ENCODE measurements at regions not wholly inside any gene's neighbourhood (a gene's known extent, or its start where the extent isn't known, plus 50 kb on each side); places are given as distances from the start of the nearest gene placed in this dataset.

GRCh38 chr14:85252011-85252410 lies 277.9 kb upstream of the FLRT2 start (continued):
- TF ChIP-seq PREB (CRISPR knock-in tag; IDR thresholded peaks at IDR 0.05; ENCODE audit: borderline replicate concordance) (no peak), NR1H2 (CRISPR knock-in tag; IDR thresholded peaks at IDR 0.05) (no peak), ZNF425 (CRISPR knock-in tag; conservative IDR thresholded peaks at IDR 0.05) (no peak), JAZF1 (CRISPR knock-in tag; IDR thresholded peaks at IDR 0.05) (no peak)

- Mint-ChIP-seq H3K4me1 (peaks cover 15% of the 10 kb centered on the region), H3K36me3 (no peaks in the 10 kb centered on the region), H3K27ac (no peak overlapping the region), H3K4me3 (no peak overlapping the region), H3K9me3 (no peaks in the 10 kb centered on the region), H3K27me3 (ENCODE audit: low read depth) (no peaks in the 10 kb centered on the region)
- DNase-seq (ENCODE audit: low spot score) (no peak), ATAC-seq (no peak)
- ChIA-PET CTCF (no interaction called here), POLR2A (no interaction called here)
- no peak for TF ChIP-seq RORB (CRISPR knock-in tag; IDR thresholded peaks at IDR 0.05)
- TF ChIP-seq FOXK1 (CRISPR knock-in tag; IDR thresholded peaks at IDR 0.05) = no peak
- TF ChIP-seq IRF1 (CRISPR knock-in tag; IDR thresholded peaks at IDR 0.05) = no peak
- TF ChIP-seq MXD4 (CRISPR knock-in tag; IDR thresholded peaks at IDR 0.05; ENCODE audit: borderline replicate concordance) = no peak
- TF ChIP-seq E2F4 (CRISPR knock-in tag; IDR thresholded peaks at IDR 0.05; ENCODE audit: borderline replicate concordance, low read depth) = no peak
- TF ChIP-seq ZNF138 (CRISPR knock-in tag; conservative IDR thresholded peaks at IDR 0.05) = no peak
- TF ChIP-seq ZNF532 (CRISPR knock-in tag; IDR thresholded peaks at IDR 0.05; ENCODE audit: borderline replicate concordance) = no peak
- TF ChIP-seq TCF7 (CRISPR knock-in tag; IDR thresholded peaks at IDR 0.05; ENCODE audit: low read depth) = no peak
- TF ChIP-seq ELF4 (CRISPR knock-in tag; IDR thresholded peaks at IDR 0.05; ENCODE audit: low read depth) = no peak
- TF ChIP-seq USF1 (CRISPR knock-in tag; IDR thresholded peaks at IDR 0.05) = no peak
- no peak for TF ChIP-seq MAX (CRISPR knock-in tag; IDR thresholded peaks at IDR 0.05)
- no peak for TF ChIP-seq HMGA2 (CRISPR knock-in tag; IDR thresholded peaks at IDR 0.05)
- no peak for TF ChIP-seq OVOL2 (CRISPR knock-in tag; IDR thresholded peaks at IDR 0.05; ENCODE audit: borderline replicate concordance)
- no peak for TF ChIP-seq ETV6 (CRISPR knock-in tag; IDR thresholded peaks at IDR 0.05)
- no peak for TF ChIP-seq FOXP4 (CRISPR knock-in tag; IDR thresholded peaks at IDR 0.05)
- no peak for TF ChIP-seq PRRX2 (CRISPR knock-in tag; IDR thresholded peaks at IDR 0.05)
- no peak for TF ChIP-seq SMAD3 (CRISPR knock-in tag; IDR thresholded peaks at IDR 0.05; ENCODE audit: borderline replicate concordance)
- no peak for TF ChIP-seq ZNF219 (CRISPR knock-in tag; IDR thresholded peaks at IDR 0.05; ENCODE audit: borderline replicate concordance)
- TF ChIP-seq SP1 (CRISPR knock-in tag; conservative IDR thresholded peaks at IDR 0.05) = no peak
These were observed 275.2 kb upstream of the FLRT2 start for GRCh38 chr14:85254711-85255110.

Data from WTC11 (cell line).